AG09319 (cell line): ENCODE measurements at regions not wholly inside any gene's neighbourhood (a gene's known extent, or its start where the extent isn't known, plus 50 kb on each side); places are given as distances from the start of the nearest gene placed in this dataset.

Experiments used
- DNase-seq: peaks from one replicate; pipeline ENCODE4 v3.0.0-alpha.2; 2010; ENCODE audit warnings: low read depth; ENCODE audit errors: extremely low read depth
- CTCF ChIP-seq: IDR thresholded peaks from 2 replicates; pipeline ENCODE4 v1.5.1; 2011; ENCODE audit warnings: low read depth, mild to moderate bottlenecking, inconsistent platforms, low read length, moderate library complexity

GRCh38 chr10:78413076-78414055, 379.7 kb downstream of the RPS24 start:
- no peak for DNase-seq
- TF ChIP-seq CTCF: no peak

- TF ChIP-seq CTCF: no peak
- DNase-seq: no peak
Observed at GRCh38 chr10:78414380-78414779, 380.7 kb downstream of the RPS24 start.

- no peak for DNase-seq
- no peak for TF ChIP-seq CTCF
Observed at GRCh38 chr10:78415111-78415510, 381.4 kb downstream of the RPS24 start.

GRCh38 chr10:78416031-78417011, 382.7 kb downstream of the RPS24 start:
- no peak for TF ChIP-seq CTCF
- DNase-seq: no peak

GRCh38 chr10:78417425-78418370, 384.0 kb downstream of the RPS24 start:
- no peak for TF ChIP-seq CTCF
- DNase-seq: no peak

GRCh38 chr10:78419481-78420265, 386.0 kb downstream of the RPS24 start:
- no peak for TF ChIP-seq CTCF
- no peak for DNase-seq
